Peyer's patch (tissue), 4 donors: ENCODE measurements at regions not wholly inside any gene's neighbourhood (a gene's known extent, or its start where the extent isn't known, plus 50 kb on each side); places are given as distances from the start of the nearest gene placed in this dataset.

Experiments used
- DNase-seq, 3 donors: peaks; one replicate each; pipeline ENCODE4 v3.0.0-alpha.2; 2017 to 2019
- H3K27ac ChIP-seq, 4 donors: fragments of 200-600 bp; sonication (generic); one replicate each; pipeline ENCODE4 v1.5.1; 2016 to 2019
- H3K27me3 ChIP-seq, 2 donors: fragments of 200-600 bp; sonication (generic); one replicate each; pipeline ENCODE4 v1.5.1; 2019
- H3K36me3 ChIP-seq, 3 donors: fragments of 200-600 bp; sonication (generic); one replicate each; pipeline ENCODE4 v1.5.1; 2016 to 2019
- H3K4me1 ChIP-seq, 4 donors: fragments of 200-600 bp; sonication (generic); one replicate each; pipeline ENCODE4 v1.5.1; 2016 to 2019
- H3K4me3 ChIP-seq, 4 donors: fragments of 200-600 bp; sonication (generic); 1 replicate in 3 of 4; 2 replicates in 1 of 4; pipeline ENCODE4 v1.5.1; 2016 to 2019; ENCODE audit warnings: mild to moderate bottlenecking in 1 of 4
- H3K9me3 ChIP-seq, 4 donors: fragments of 200-600 bp; sonication (generic); one replicate each; pipeline ENCODE4 v1.5.1; 2016 to 2019; ENCODE audit warnings: mild to moderate bottlenecking in 1 of 4
- POLR2A ChIP-seq, 2 donors: fragments of 450-650 bp; IDR thresholded peaks; one replicate each; pipeline ENCODE4 v1.5.1; 2017; ENCODE audit warnings: antibody characterized with exemption in 2 of 2, mild to moderate bottlenecking in 2 of 2, moderate library complexity in 2 of 2
- TF ChIP-seq, protein P1 (sequence below), 6 experiments: fragments of 450-650 bp in 4 of 6; fragments of 200-600 bp in 2 of 6; sonication (generic) in 1 of 6; IDR thresholded peaks; one replicate each; pipeline ENCODE4 v1.5.1; 2017 to 2019; ENCODE audit warnings: antibody characterized with exemption in 6 of 6, mild to moderate bottlenecking in 3 of 6, moderate library complexity in 1 of 6

DNA sequence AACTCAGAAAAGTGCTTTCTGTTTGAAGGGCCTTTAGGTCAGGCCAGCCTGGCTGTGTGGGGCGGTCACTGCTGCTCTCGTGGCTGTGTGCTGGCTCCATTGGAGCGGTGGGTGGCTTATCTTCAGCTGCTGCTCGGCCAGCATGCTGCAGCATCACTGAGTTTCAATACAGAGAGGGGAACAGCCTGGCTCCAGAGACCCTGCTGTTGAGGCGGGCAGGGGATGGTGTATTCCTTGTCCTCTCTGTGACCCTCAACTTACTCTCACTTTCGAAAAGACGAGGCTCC is 248.5 kb upstream of the ONECUT1 start:
- no peaks in the 10 kb centered on the region for H3K9me3 ChIP-seq
- H3K27me3 ChIP-seq, result no peaks in the 10 kb centered on the region
- H3K36me3 ChIP-seq, result no peaks in the 10 kb centered on the region
- TF ChIP-seq, protein P1, sequence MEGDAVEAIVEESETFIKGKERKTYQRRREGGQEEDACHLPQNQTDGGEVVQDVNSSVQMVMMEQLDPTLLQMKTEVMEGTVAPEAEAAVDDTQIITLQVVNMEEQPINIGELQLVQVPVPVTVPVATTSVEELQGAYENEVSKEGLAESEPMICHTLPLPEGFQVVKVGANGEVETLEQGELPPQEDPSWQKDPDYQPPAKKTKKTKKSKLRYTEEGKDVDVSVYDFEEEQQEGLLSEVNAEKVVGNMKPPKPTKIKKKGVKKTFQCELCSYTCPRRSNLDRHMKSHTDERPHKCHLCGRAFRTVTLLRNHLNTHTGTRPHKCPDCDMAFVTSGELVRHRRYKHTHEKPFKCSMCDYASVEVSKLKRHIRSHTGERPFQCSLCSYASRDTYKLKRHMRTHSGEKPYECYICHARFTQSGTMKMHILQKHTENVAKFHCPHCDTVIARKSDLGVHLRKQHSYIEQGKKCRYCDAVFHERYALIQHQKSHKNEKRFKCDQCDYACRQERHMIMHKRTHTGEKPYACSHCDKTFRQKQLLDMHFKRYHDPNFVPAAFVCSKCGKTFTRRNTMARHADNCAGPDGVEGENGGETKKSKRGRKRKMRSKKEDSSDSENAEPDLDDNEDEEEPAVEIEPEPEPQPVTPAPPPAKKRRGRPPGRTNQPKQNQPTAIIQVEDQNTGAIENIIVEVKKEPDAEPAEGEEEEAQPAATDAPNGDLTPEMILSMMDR (IDR thresholded peaks at IDR 0.05), result no peak
- TF ChIP-seq POLR2A (IDR thresholded peaks at IDR 0.05), result no peak
- no peak for DNase-seq
- H3K4me1 ChIP-seq, result no peaks in the 10 kb centered on the region
- H3K27ac ChIP-seq, result no peak overlapping the region
- H3K4me3 ChIP-seq, result no peak overlapping the region

DNA sequence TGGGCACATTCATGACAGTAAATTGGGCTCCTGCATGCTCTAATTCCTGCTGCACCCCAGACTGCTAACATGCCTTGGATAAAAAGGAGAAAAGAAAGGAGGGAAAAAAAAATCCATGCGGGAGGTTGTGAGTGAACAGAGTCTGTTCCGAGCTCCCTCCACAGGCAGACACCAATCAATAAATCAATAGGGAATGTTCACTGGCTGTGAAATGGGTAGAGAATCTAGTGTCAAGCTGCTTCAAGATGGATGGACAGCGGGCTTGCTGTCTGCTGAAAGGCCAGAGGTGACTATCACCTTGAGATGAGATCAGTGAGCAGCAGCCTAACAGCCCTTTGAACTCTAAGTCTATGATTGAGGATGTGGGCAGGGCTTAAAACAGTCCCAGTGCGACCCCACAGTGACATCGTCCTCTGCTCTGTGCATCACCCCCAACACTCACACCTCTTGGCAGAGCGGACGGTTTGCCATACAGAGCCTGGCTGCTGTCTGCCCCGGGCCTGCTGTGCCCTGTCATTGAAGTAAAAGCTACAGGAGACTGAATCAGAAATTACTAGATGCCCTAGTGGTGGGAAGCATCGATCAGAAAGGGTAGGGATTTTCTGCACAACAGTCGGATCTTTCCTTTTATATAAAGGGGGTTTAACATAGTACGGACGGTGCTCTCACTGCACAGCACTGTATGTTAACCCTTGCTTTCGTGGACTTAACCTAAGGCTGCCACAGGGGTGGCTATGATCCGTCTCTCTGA is 247.9 kb upstream of the ONECUT1 start:
- Histone ChIP-seq H3K9me3 (no peaks in the 10 kb centered on the region), H3K4me1 (no peaks in the 10 kb centered on the region), H3K36me3 (no peaks in the 10 kb centered on the region), H3K27me3 (no peaks in the 10 kb centered on the region), H3K4me3 (no peak overlapping the region), H3K27ac (no peak overlapping the region)
- DNase-seq, result no peak
- TF ChIP-seq, protein P1 (IDR thresholded peaks at IDR 0.05), result no peak

DNA sequence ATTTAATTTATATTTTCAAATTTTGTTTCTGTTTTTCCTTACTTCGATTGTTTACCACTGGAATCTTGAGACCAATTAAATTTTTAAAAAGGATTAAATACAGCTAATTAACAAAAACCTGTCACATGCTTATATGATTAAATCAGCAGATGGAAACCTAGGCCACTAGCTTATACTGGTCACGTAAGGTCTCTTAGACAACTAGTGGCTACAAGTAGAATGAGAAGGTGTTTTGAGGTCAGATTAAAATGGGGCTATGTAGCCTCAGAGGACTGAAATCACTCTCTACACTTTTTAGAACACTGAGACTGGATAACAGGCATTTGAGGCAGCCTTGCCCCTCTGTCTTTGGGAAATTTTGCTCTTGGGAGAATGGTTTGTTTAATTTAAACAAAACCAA is 246.5 kb upstream of the ONECUT1 start:
- H3K27me3 ChIP-seq, result no peaks in the 10 kb centered on the region
- H3K4me3 ChIP-seq, result no peak overlapping the region
- H3K4me1 ChIP-seq, result no peaks in the 10 kb centered on the region
- DNase-seq, result no peak
- no peak overlapping the region for H3K27ac ChIP-seq
- no peak for TF ChIP-seq POLR2A (IDR thresholded peaks at IDR 0.05)
- TF ChIP-seq, protein P1 (IDR thresholded peaks at IDR 0.05), result no peak
- no peaks in the 10 kb centered on the region for H3K9me3 ChIP-seq
- no peaks in the 10 kb centered on the region for H3K36me3 ChIP-seq

DNA sequence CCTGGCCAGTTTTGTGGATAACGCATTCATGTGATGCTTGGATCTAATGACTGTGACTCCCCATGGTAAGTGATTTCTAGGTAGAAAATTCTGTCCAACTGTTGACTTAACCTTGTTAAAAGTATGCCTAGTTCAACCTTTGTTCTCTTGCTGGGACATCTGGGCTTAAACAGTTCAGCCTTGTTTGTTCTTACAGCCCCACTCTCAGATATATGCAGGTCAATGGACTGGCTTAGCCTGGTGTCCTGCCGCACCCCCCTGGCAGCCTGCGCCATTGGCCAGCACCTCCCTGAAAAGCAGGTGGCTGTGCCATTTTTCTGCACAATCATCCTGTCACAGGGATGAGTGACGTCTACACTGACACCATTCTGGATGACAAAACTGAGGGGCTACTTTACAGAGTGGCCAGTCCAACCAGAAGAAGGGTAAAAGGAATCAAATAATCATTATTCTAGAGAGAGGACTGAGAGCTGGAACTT is 244.7 kb upstream of the ONECUT1 start:
- Histone ChIP-seq H3K27ac (no peak overlapping the region), H3K4me1 (no peaks in the 10 kb centered on the region), H3K9me3 (no peaks in the 10 kb centered on the region), H3K4me3 (no peak overlapping the region), H3K27me3 (no peaks in the 10 kb centered on the region), H3K36me3 (no peaks in the 10 kb centered on the region)
- TF ChIP-seq POLR2A (IDR thresholded peaks at IDR 0.05), result no peak
- TF ChIP-seq, protein P1 (IDR thresholded peaks at IDR 0.05), result no peak
- no peak for DNase-seq

DNA sequence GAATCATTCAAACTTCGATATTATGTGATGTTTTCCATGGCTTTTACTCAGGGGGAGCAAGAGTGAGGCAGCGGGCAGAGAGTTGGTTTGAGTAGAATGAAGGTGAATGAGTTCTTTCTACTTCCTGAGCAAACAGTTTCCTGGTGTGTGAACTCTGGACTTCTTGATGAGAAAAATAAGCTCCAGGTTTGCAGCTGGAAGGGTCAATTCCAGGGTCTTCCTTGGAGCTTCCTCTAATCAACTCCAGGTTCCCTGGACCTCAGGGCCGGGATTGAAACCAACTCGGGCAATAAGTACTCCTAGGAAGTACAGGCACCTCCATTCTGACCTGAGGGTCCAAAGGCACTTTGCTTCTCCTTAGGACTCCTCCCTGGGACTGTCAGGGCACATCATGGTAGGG is 243.6 kb upstream of the ONECUT1 start:
- no peak for TF ChIP-seq POLR2A (IDR thresholded peaks at IDR 0.05)
- TF ChIP-seq, protein P1 (IDR thresholded peaks at IDR 0.05), result no peak
- Histone ChIP-seq H3K4me1 (no peaks in the 10 kb centered on the region), H3K36me3 (no peaks in the 10 kb centered on the region), H3K27ac (no peak overlapping the region), H3K4me3 (no peak overlapping the region), H3K9me3 (no peaks in the 10 kb centered on the region), H3K27me3 (no peaks in the 10 kb centered on the region)
- no peak for DNase-seq

DNA sequence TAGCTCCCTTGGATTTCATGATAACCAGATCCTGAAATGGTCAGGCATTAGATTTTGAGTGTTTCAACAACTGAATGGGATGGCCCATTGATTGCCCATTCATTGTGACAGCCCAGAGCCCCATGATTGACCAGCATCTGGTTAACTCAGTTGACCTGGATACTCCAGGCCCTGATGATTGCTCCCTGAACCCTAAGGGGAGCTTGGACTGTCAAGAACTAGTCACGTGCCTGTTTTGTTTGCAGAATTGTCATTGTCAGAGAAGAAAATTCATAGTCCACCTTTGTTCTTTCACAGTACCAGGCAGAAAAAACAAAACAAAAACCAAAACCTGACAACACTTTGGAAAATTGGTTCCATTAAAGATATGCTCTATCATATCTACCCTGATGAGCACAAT is 241.3 kb upstream of the ONECUT1 start:
- Histone ChIP-seq H3K27ac (no peak overlapping the region), H3K27me3 (no peaks in the 10 kb centered on the region), H3K9me3 (no peaks in the 10 kb centered on the region), H3K36me3 (no peaks in the 10 kb centered on the region), H3K4me3 (no peak overlapping the region), H3K4me1 (no peaks in the 10 kb centered on the region)
- DNase-seq, result no peak
- TF ChIP-seq, protein P1 (IDR thresholded peaks at IDR 0.05), result no peak
- TF ChIP-seq POLR2A (IDR thresholded peaks at IDR 0.05), result no peak
